Activated T-cell treated with anti-CD3 and anti-CD28 coated beads, Interleukin-2, amount 50 U/mL, for 4 hours (primary cell): ENCODE measurements at regions not wholly inside any gene's neighbourhood (a gene's known extent, or its start where the extent isn't known, plus 50 kb on each side); places are given as distances from the start of the nearest gene placed in this dataset.
"Not testable (repeated sequence)": the region's sequence is repeated elsewhere in the genome, so short reads cannot be mapped to it uniquely, and the experiment has no call there.

Experiments used
- ATAC-seq, 2 donors: fragments of 200-7000 bp; cut with Tn5 transposase; one replicate each; pipeline ENCODE4 v1.10.0; 2021
- DNase-seq: peaks from one replicate; pipeline ENCODE4 v3.0.0-alpha.2; 2020
- H3K27me3 Mint-ChIP-seq: one replicate; pipeline ENCODE4 v1.8.0; 2021; ENCODE audit warnings: low read depth, mixed read lengths
- H3K36me3 Mint-ChIP-seq: one replicate; pipeline ENCODE4 v1.8.0; 2022; ENCODE audit warnings: mixed read lengths; ENCODE audit not compliant: insufficient read depth
- H3K4me1 Mint-ChIP-seq: one replicate; pipeline ENCODE4 v1.8.0; 2021; ENCODE audit warnings: low read depth, mixed read lengths
- H3K4me3 Mint-ChIP-seq: one replicate; pipeline ENCODE4 v1.8.0; 2021; ENCODE audit warnings: mild to moderate bottlenecking, moderate library complexity, mixed read lengths
- H3K9me3 Mint-ChIP-seq: one replicate; pipeline ENCODE4 v1.8.0; 2021; ENCODE audit warnings: mixed read lengths

DNA sequence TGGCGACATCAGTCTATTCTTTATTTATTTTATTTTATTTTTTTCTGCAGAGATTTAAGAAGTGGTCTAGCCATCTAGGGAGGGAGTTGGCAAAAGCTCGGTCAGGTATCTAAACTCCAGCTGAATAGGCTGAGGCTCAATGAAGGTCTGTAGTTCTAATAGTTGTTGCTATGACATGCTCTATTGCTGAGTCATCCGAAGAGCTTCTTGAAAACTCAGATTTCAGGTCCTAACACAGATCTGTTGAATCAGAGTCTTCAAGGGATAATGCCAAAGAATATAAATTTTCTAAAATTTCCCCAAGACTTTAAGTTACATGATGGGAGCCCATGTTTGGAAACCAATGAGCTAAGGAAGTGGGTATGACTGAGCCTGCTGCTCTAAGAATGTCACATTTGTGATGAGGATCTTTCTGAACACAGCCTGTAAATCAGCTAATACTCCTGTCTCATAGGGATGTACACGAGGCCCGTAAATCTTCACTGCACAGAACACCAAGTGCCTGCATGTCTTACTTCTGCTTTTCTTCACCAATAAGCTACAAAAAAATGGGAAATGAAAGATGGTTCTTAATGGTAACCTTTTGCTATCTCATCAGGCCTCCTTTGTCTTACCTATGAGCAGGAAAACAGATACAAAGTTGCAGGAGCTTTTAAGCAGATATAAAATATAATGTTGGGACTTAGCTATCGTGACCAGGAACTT lies 901.4 kb upstream of the API5 start:
- no peak overlapping the region for H3K4me3 Mint-ChIP-seq
- DNase-seq = no peak
- ATAC-seq = no peak
- no peaks in the 10 kb centered on the region for H3K36me3 Mint-ChIP-seq
- H3K27me3 Mint-ChIP-seq = no peaks in the 10 kb centered on the region
- H3K9me3 Mint-ChIP-seq = peaks cover 13% of the 10 kb centered on the region
- H3K4me1 Mint-ChIP-seq = no peaks in the 10 kb centered on the region

DNA sequence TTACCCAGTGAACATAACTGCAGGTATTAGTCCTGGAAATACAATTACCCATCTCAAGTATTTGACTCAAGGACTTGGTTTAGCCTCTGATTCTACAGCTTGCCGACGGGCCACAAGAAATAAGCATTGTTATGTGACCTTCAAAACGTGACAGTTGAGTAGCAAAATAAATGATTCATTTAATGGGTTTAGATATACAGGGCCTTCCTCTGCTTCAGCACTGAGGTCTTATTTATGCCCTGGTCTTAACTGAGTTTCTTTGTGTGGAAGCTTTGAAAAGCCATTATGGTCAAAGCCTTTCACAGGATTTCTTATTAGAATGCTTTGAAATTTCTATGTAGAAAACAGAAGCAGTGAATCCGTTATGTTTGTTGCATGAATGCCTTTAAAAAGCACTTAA lies 899.2 kb upstream of the API5 start:
- ATAC-seq (no peak), DNase-seq (no peak)
- no peaks in the 10 kb centered on the region for H3K4me1 Mint-ChIP-seq
- H3K9me3 Mint-ChIP-seq = peaks cover 12% of the 10 kb centered on the region
- no peaks in the 10 kb centered on the region for H3K36me3 Mint-ChIP-seq
- no peaks in the 10 kb centered on the region for H3K27me3 Mint-ChIP-seq
- no peak overlapping the region for H3K4me3 Mint-ChIP-seq

DNA sequence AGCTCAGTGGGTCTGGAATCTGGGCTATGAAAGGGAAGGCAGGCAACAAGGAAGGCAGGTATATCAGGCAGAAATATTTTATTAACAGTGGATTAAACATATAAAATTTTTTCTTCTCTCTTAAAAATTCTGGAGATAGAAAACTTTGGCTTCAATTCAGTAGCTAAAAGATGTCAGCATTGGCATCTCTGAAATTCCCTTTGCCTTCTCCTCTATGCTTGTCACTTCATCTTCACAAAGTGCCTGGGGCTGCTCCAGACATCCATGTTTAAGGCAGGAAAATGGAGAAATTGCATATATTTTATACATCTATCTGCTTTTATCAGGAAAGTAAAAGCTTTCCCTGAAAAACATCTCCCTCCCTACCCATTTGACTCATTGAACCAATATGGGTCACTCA lies 894.1 kb upstream of the API5 start:
- Mint-ChIP-seq H3K4me3 (no peak overlapping the region), H3K36me3 (no peaks in the 10 kb centered on the region), H3K27me3 (no peaks in the 10 kb centered on the region), H3K9me3 (peaks cover 13% of the 10 kb centered on the region), H3K4me1 (no peaks in the 10 kb centered on the region)
- no peak for ATAC-seq
- no peak for DNase-seq

DNA sequence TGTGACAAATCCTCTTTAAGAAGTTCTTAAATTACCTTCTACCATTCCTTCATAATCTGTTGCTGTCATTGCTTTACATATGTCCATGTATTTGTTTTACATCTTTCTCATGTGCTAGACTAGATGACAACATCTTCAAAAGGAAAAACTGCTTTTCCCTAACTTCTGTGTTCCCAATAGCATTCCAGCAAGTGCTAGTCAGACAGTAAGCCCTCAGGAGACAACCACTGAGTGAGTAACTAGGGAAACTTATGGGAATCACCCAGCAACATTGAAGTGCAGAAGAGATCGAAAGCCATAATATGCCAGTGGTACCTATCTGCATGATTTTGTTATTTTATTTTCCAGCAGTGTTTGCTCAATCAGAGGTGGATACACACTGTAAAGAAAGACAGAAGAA lies 889.7 kb upstream of the API5 start:
- ATAC-seq (no peak), DNase-seq (no peak)
- no peaks in the 10 kb centered on the region for H3K4me1 Mint-ChIP-seq
- no peaks in the 10 kb centered on the region for H3K36me3 Mint-ChIP-seq
- no peak overlapping the region for H3K4me3 Mint-ChIP-seq
- H3K9me3 Mint-ChIP-seq = peaks cover 10% of the 10 kb centered on the region
- H3K27me3 Mint-ChIP-seq = no peaks in the 10 kb centered on the region

DNA sequence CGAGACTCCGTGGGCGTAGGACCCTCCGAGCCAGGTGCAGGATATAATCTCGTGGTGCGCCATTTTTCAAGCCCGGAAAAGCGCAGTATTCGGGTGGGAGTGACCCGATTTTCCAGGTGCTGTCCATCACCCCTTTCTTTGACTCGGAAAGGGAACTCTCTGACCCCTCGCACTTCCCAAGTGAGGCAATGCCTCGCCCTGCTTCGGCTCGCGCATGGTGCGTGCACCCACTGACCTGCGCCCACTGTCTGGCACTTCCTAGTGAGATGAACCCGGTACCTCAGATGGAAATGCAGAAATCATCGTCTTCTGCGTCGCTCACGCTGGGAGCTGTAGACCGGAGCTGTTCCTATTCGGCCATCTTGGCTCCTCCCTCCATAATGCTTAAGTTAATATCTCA lies 876.9 kb upstream of the API5 start:
- not testable (repeated sequence) for H3K27me3 Mint-ChIP-seq, H3K36me3 Mint-ChIP-seq, DNase-seq, H3K4me3 Mint-ChIP-seq, H3K4me1 Mint-ChIP-seq, ATAC-seq
- H3K9me3 Mint-ChIP-seq = peaks cover 17% of the 10 kb centered on the region

- Mint-ChIP-seq H3K36me3 (no peaks in the 10 kb centered on the region), H3K4me3 (no peak overlapping the region), H3K27me3 (no peaks in the 10 kb centered on the region), H3K9me3 (peaks cover 20% of the 10 kb centered on the region), H3K4me1 (no peaks in the 10 kb centered on the region)
- DNase-seq (no peak), ATAC-seq (no peak)
These were observed 867.4 kb upstream of the API5 start for GRCh38 chr11:42444406-42444805.

GRCh38 chr11:42462558-42463310 lies 849.1 kb upstream of the API5 start:
- DNase-seq (no peak), ATAC-seq (no peak)
- Mint-ChIP-seq H3K36me3 (no peaks in the 10 kb centered on the region), H3K4me3 (no peak overlapping the region), H3K9me3 (peaks cover 9% of the 10 kb centered on the region), H3K4me1 (no peaks in the 10 kb centered on the region), H3K27me3 (no peaks in the 10 kb centered on the region)

DNA sequence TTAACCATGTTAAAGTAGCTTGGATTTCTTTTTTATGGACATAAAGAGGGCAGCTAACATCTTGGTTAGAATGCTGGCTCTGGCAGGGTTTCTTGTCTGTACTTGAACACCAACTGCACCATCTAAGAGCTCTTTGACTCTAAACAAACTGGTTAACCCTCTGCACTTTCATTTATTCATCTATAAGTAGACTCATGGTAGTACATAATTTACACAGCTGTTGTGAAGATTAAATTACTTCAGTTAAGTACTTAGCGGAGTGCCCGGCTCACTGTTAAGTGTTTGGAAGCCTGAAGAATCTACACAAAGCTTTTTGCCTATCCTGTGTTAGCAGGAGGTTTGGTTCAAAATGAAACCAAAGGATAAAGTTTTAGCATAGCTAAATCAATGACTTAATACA lies 846.2 kb upstream of the API5 start:
- H3K9me3 Mint-ChIP-seq = peaks cover 9% of the 10 kb centered on the region
- DNase-seq (no peak), ATAC-seq (no peak)
- no peaks in the 10 kb centered on the region for H3K4me1 Mint-ChIP-seq
- H3K27me3 Mint-ChIP-seq = no peaks in the 10 kb centered on the region
- no peaks in the 10 kb centered on the region for H3K36me3 Mint-ChIP-seq
- H3K4me3 Mint-ChIP-seq = no peak overlapping the region

DNA sequence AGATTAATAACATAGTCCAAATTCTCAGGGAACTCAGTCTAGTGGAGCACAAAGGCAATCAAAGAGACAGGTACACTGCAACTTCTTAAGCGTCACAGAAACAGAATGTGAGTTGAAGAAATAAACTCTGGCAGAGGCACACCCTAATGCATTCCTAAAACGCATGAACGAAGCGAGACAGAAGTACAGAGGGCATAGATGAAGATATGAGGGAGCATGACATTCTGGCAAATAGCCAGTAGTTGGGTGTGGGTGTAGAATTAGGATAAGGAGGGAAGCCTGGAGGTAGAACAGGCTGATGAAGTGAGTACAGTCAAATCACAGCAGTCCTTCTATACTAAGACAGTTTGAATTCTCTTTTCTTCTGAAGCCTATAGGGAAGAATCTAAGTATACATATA lies 838.7 kb upstream of the API5 start:
- DNase-seq (no peak), ATAC-seq (no peak)
- Mint-ChIP-seq H3K4me3 (no peak overlapping the region), H3K27me3 (no peaks in the 10 kb centered on the region), H3K4me1 (no peaks in the 10 kb centered on the region), H3K9me3 (peaks cover 12% of the 10 kb centered on the region), H3K36me3 (no peaks in the 10 kb centered on the region)

DNA sequence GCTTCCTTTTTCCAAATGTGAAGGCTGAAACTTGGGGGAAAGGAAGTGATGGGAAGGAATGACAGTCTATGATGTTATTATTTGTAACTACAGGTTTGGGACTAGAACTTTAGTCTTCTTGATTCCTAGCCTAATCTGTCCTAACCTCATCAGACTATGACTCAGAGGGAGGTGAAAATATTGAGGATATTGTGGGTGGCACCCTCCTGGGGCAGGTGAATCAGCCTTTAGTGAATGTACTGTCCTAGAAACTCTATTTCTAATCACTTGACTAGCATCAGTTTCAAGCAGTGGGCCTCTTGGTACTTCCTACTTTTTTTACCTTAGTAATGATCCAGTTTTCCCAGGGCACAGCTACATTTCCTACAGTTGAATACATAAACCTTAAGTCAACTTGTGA lies 829.0 kb upstream of the API5 start:
- Mint-ChIP-seq H3K36me3 (no peaks in the 10 kb centered on the region), H3K4me3 (no peak overlapping the region), H3K9me3 (peaks cover 28% of the 10 kb centered on the region), H3K4me1 (no peaks in the 10 kb centered on the region), H3K27me3 (no peaks in the 10 kb centered on the region)
- ATAC-seq = no peak
- no peak for DNase-seq

- Mint-ChIP-seq H3K27me3 (no peaks in the 10 kb centered on the region), H3K36me3 (no peaks in the 10 kb centered on the region), H3K4me1 (no peaks in the 10 kb centered on the region), H3K4me3 (no peak overlapping the region), H3K9me3 (peaks cover 7% of the 10 kb centered on the region)
- ATAC-seq (no peak), DNase-seq (no peak)
These were observed 821.3 kb upstream of the API5 start for GRCh38 chr11:42490506-42490905.

- H3K9me3 Mint-ChIP-seq = peaks cover 7% of the 10 kb centered on the region
- no peaks in the 10 kb centered on the region for H3K27me3 Mint-ChIP-seq
- ATAC-seq (no peak), DNase-seq (no peak)
- H3K4me1 Mint-ChIP-seq = no peaks in the 10 kb centered on the region
- H3K36me3 Mint-ChIP-seq = no peaks in the 10 kb centered on the region
- H3K4me3 Mint-ChIP-seq = no peak overlapping the region
These were observed 817.3 kb upstream of the API5 start for GRCh38 chr11:42494459-42494858.

- DNase-seq = no peak
- no peaks in the 10 kb centered on the region for H3K27me3 Mint-ChIP-seq
- H3K36me3 Mint-ChIP-seq = no peaks in the 10 kb centered on the region
- peaks cover 9% of the 10 kb centered on the region for H3K9me3 Mint-ChIP-seq
- no peak overlapping the region for H3K4me3 Mint-ChIP-seq
- H3K4me1 Mint-ChIP-seq = no peaks in the 10 kb centered on the region
- no peak for ATAC-seq
These were observed 812.8 kb upstream of the API5 start for GRCh38 chr11:42498971-42499370.

DNA sequence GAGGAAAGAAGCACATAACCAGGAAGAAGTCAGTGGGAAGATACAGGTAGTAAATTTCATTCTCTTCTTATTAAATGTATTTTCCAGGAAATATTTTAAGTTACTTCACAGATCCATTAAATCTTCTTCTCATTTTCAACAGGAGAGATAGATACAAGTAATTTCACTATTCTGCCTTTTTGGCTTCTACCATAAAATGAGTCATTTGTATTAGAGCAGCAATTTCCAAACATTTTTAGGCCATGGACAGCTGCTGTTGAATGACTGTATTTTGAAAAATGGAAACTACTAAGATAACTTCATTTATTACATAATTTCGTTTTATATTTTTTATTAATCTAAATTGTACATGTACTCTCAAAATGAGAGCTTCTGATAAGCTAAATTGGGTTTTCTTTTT lies 809.6 kb upstream of the API5 start:
- ATAC-seq (no peak), DNase-seq (no peak)
- no peaks in the 10 kb centered on the region for H3K36me3 Mint-ChIP-seq
- H3K9me3 Mint-ChIP-seq = peaks cover 9% of the 10 kb centered on the region
- H3K4me3 Mint-ChIP-seq = no peak overlapping the region
- no peaks in the 10 kb centered on the region for H3K27me3 Mint-ChIP-seq
- H3K4me1 Mint-ChIP-seq = no peaks in the 10 kb centered on the region

GRCh38 chr11:42521994-42522393 lies 789.8 kb upstream of the API5 start:
- Mint-ChIP-seq H3K9me3 (no peaks in the 10 kb centered on the region), H3K4me1 (no peaks in the 10 kb centered on the region), H3K36me3 (no peaks in the 10 kb centered on the region), H3K27me3 (no peaks in the 10 kb centered on the region), H3K4me3 (no peak overlapping the region)
- ATAC-seq (no peak), DNase-seq (no peak)
